DND-41 (cell line): ENCODE measurements at regions not wholly inside any gene's neighbourhood (a gene's known extent, or its start where the extent isn't known, plus 50 kb on each side); places are given as distances from the start of the nearest gene placed in this dataset.

ENCODE experiments used
- ATAC-seq: fragments of 200-7000 bp; cut with Tn5 transposase; 3 replicates; pipeline ENCODE4 v1.9.1; 2021; ENCODE audit warnings: low read depth; ENCODE audit not compliant: insufficient read depth
- DNase-seq: peaks from one replicate; pipeline ENCODE4 v3.0.0-alpha.2; 2020
- H2AFZ ChIP-seq: 2 replicates; pipeline ENCODE4 v1.6.0; 2012; ENCODE audit warnings: low read depth, low read length
- H3K27ac ChIP-seq: 2 replicates; pipeline ENCODE4 v1.5.1; 2012; ENCODE audit warnings: low read length, inconsistent platforms
- H3K27me3 ChIP-seq: fragments of 200-600 bp; sonication (generic); 2 replicates; pipeline ENCODE4 v1.6.0; 2012; ENCODE audit warnings: low read length, mild to moderate bottlenecking, inconsistent platforms; ENCODE audit not compliant: insufficient read depth, poor library complexity
- H3K36me3 ChIP-seq: 2 replicates; pipeline ENCODE4 v1.5.1; 2012; ENCODE audit warnings: low read length, inconsistent platforms; ENCODE audit not compliant: insufficient read depth
- H3K4me1 ChIP-seq: 2 replicates; pipeline ENCODE4 v1.5.1; 2012; ENCODE audit warnings: mild to moderate bottlenecking, low read length; ENCODE audit not compliant: insufficient read depth
- H3K4me2 ChIP-seq: 2 replicates; pipeline ENCODE4 v1.6.0; 2012; ENCODE audit warnings: mild to moderate bottlenecking, moderate library complexity, low read length, inconsistent platforms; ENCODE audit not compliant: insufficient read depth
- H3K4me3 ChIP-seq, 2 experiments: fragments of 200-600 bp in 1 of 2; shearing (Covaris generic) in 1 of 2; 2 replicates each; pipeline ENCODE4 v1.5.1; 2012 to 2016; ENCODE audit warnings: inconsistent platforms in 2 of 2, low read length in 2 of 2, mild to moderate bottlenecking in 2 of 2, low read depth in 1 of 2, moderate library complexity in 1 of 2
- H3K79me2 ChIP-seq: 2 replicates; pipeline ENCODE4 v1.6.0; 2012; ENCODE audit warnings: low read length, inconsistent platforms; ENCODE audit not compliant: insufficient read depth
- H3K9ac ChIP-seq: 2 replicates; pipeline ENCODE4 v1.6.0; 2012; ENCODE audit warnings: low read depth, mild to moderate bottlenecking, inconsistent platforms, low read length, moderate library complexity
- H3K9me3 ChIP-seq: 2 replicates; pipeline ENCODE4 v1.5.1; 2012; ENCODE audit warnings: low read length, moderate library complexity, mild to moderate bottlenecking, inconsistent platforms; ENCODE audit not compliant: insufficient read depth, severe bottlenecking
- H4K20me1 ChIP-seq: 2 replicates; pipeline ENCODE4 v1.6.0; 2012; ENCODE audit warnings: low read length; ENCODE audit not compliant: insufficient read depth
- CTCF ChIP-seq: IDR thresholded peaks from 2 replicates; pipeline ENCODE4 v1.5.1; 2012; ENCODE audit warnings: borderline replicate concordance, low read length, moderate library complexity, mild to moderate bottlenecking; ENCODE audit not compliant: poor library complexity, severe bottlenecking; ENCODE audit errors: extremely low read depth
- EZH2 ChIP-seq: IDR thresholded peaks from 3 replicates; pipeline ENCODE4 v1.6.1; 2012; ENCODE audit warnings: borderline replicate concordance, low read depth, mild to moderate bottlenecking, moderate library complexity, low read length, inconsistent platforms; ENCODE audit not compliant: severe bottlenecking

DNA sequence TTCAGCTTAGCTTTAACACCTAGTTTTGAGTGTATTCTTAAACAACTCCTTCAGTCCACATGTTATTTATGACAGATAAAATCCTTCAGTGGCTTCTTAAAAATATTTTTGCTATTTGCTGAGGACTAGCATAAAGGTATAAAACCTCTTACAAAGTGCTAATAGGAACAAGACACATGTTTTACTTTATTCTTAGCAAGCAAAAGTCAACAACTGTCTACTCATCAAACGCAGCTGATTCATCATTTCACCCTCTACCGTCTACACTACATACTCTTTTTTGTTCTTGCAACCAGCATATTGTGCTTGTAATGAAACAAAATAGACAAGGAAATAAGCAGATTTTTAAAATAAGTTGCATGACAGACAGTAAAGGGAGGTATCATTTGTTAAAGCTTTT, 319.7 kb downstream of the SNX13 start:
- Histone ChIP-seq H3K27ac (no peak overlapping the region), H3K27me3 (no peaks in the 10 kb centered on the region), H3K4me2 (no peak overlapping the region), H3K4me1 (no peaks in the 10 kb centered on the region), H3K79me2 (no peaks in the 10 kb centered on the region), H4K20me1 (no peaks in the 10 kb centered on the region), H3K36me3 (no peaks in the 10 kb centered on the region), H3K4me3 (no peak overlapping the region), H3K9ac (no peak overlapping the region), H3K9me3 (no peaks in the 10 kb centered on the region), H2AFZ (no peak overlapping the region)
- no peak for ATAC-seq
- TF ChIP-seq CTCF (no peak), EZH2 (no peak)
- DNase-seq: no peak

GRCh38 chr7:17622451-17622850, 317.8 kb downstream of the SNX13 start:
- ATAC-seq (no peak), DNase-seq (no peak)
- Histone ChIP-seq H4K20me1 (no peaks in the 10 kb centered on the region), H3K36me3 (no peaks in the 10 kb centered on the region), H3K79me2 (no peaks in the 10 kb centered on the region), H3K9ac (no peak overlapping the region), H3K4me3 (no peak overlapping the region), H3K27me3 (no peaks in the 10 kb centered on the region), H3K4me1 (no peaks in the 10 kb centered on the region), H3K9me3 (no peaks in the 10 kb centered on the region), H2AFZ (no peak overlapping the region), H3K27ac (no peak overlapping the region), H3K4me2 (no peak overlapping the region)
- TF ChIP-seq EZH2: no peak
- no peak for TF ChIP-seq CTCF

DNA sequence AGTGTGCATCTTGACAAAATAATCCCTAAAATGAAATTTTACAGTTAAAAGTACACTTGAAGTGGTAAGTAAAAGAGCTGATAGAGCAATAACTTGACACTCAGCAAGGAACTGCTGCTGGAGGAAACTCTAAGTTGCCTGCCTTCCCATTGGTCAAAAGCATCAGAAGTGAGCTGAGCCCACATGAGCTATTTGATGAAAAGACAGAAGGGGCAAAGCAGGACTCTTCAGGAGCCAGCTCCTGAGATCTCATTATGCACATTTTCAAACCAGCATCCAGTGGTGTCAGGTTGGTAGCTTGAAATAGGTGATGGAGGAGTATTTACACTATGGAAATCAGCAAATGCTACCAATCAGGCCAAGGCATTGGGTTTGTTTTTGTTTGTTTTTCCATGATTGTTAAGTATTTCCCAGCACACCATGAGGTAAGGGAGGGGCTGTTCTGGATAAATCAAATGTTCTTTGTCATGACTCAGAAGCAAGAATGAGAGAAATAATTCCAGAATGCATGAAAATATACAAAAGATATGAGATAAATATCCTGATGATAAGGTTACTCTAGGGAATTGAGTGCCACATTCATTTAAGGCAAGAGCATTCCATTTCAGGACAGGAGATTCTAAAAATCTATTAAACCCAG, 316.6 kb downstream of the SNX13 start:
- Histone ChIP-seq H3K79me2 (no peaks in the 10 kb centered on the region), H3K27ac (no peak overlapping the region), H3K9ac (no peak overlapping the region), H3K4me1 (no peaks in the 10 kb centered on the region), H3K27me3 (no peaks in the 10 kb centered on the region), H3K36me3 (no peaks in the 10 kb centered on the region), H2AFZ (no peak overlapping the region), H3K4me2 (no peak overlapping the region), H4K20me1 (no peaks in the 10 kb centered on the region), H3K4me3 (no peak overlapping the region), H3K9me3 (no peaks in the 10 kb centered on the region)
- TF ChIP-seq EZH2: no peak
- TF ChIP-seq CTCF: no peak
- DNase-seq (no peak), ATAC-seq (no peak)
